Ovary (tissue), 7 donors: ENCODE measurements at regions not wholly inside any gene's neighbourhood (a gene's known extent, or its start where the extent isn't known, plus 50 kb on each side); places are given as distances from the start of the nearest gene placed in this dataset.

Source experiments
- DNase-seq, 5 donors: peaks; one replicate each; pipeline ENCODE4 v3.0.0-alpha.2; 2019 to 2020
- H3K27ac ChIP-seq, 2 donors: fragments of 200-600 bp; one replicate each; pipeline versions ENCODE4 v1.5.1 to v1.8.0; 2019 to 2022
- H3K27me3 ChIP-seq: fragments of 200-600 bp; one replicate; pipeline ENCODE4 v1.8.0; 2022
- H3K36me3 ChIP-seq: fragments of 200-600 bp; sonication (generic); one replicate; pipeline ENCODE4 v1.5.1; 2019
- H3K4me1 ChIP-seq: one replicate; pipeline ENCODE4 v1.8.1; 2013; ENCODE audit warnings: mild to moderate bottlenecking, moderate library complexity; ENCODE audit not compliant: insufficient read depth
- H3K4me3 ChIP-seq: fragments of 200-600 bp; sonication (generic); one replicate; pipeline ENCODE4 v1.5.1; 2017
- H3K9me3 ChIP-seq, 2 donors: fragments of 200-600 bp in 1 of 2; sonication (generic) in 1 of 2; one replicate each; pipeline versions ENCODE4 v1.5.1 to v1.8.1; 2013 to 2019; ENCODE audit warnings: mild to moderate bottlenecking in 1 of 2, moderate library complexity in 1 of 2
- EP300 ChIP-seq: sonication (generic); formaldehyde crosslinking; IDR thresholded peaks from one replicate; pipeline ENCODE4 v1.6.1; 2017; ENCODE audit warnings: antibody characterized with exemption
- POLR2A ChIP-seq: fragments of 450-650 bp; IDR thresholded peaks from one replicate; pipeline ENCODE4 v1.6.1; 2017; ENCODE audit warnings: antibody characterized with exemption, mild to moderate bottlenecking, moderate library complexity
- WGBS, 3 donors: extraction: QIAGEN DNeasy Blood & Tissue Kit in 1 of 3; methylation state at CpG; one replicate each; pipeline versions ENCODE4 v1.1.5 to v1.1.7; 2013 to 2017; 5-methylcytosine and 5-hydroxymethylcytosine counted together
- intact Hi-C, 4 donors: fragments of 100-400 bp; cut with DNase I; formaldehyde crosslinking; loops; one replicate each; pipeline versions ENCODE4 v1.11.0 to v1.15.1; 2022 to 2023
- TF ChIP-seq, protein P1 (sequence below), 3 donors: fragments of 450-650 bp in 2 of 3; fragments of 200-600 bp in 1 of 3; IDR thresholded peaks; one replicate each; pipeline versions ENCODE4 v1.5.1 to v1.8.0; 2016 to 2022; ENCODE audit warnings: antibody characterized with exemption in 3 of 3, mild to moderate bottlenecking in 1 of 3
- donor health status: DM: no; HTN: no; CAD: no; lungs with moderate emphysema.
- donor health status: DM: no; HTN: no; CAD: no.
- donor health status: Bipolar disorder and iron deficiency.
- donor health status: DM: no; HTN: no; CAD: no.
- donor health status: DM: yes; HTN: yes; CAD: no.

DNA sequence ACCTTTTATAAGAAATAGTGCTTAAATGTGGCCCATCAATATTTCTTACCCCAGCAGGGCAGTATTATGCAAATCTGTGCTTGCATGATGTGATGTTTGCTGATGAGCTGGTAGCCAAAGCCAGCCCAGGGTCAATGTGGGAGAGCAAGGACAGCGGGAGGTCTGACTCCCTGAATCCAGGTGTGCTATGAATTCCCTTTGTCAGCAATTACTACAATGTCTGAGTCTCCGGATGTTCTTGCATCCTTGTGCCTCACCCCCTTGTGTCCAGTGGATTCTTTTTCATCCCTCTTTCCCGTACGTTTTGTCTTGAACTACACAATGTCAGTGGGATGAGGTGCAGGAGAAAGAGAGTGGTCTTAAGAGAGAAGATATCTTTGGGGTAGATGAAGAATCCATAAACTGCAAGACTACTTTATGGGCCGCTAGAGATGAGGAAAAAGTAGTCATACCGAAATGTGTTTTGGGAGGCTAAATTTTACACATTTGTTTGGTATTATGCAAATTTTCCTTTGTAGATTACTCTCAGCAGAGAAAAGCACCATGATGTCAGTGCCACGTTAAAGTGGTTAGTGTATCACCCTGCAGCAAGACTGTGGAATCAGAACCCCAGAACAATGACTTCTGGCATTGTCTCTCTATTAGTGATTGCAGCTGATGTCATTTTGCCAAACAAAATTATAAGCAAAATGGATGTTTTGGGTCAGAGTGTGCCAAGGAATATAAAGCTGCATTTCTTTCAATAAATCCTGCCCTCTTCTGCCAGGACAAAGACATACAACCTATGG lies 53.5 kb upstream of the TSHZ3 start:
- no peaks in the 10 kb centered on the region for H3K9me3 ChIP-seq
- WGBS, 3 donors: 67 to 85% (median 74%) methylated on average over 7 of the region's 7 CpGs
- intact Hi-C loops: no loop called here

DNA sequence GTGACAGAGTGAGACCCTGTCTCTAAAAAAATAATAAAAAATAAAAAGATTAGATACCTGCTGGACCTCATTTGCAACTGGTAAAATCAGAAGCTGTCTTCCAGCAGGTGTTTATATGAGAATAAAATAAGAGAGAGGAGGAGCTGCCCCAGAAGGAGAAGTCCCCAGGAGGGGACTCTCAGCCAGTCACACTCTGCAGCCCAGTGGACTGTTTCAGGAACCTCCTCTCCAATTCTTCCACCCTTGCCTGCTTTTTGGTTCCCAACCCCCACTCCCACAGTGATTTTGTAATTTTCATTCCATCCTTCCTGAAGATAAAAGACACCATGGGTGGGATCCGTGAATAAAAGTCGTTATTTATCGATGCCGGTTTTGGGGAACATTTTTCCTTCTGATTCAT lies 56.9 kb upstream of the TSHZ3 start:
- intact Hi-C loops: no loop called here
- WGBS, 3 donors: 83 to 87% (median 83%) methylated on average over 4 of the region's 4 CpGs
- no peak for TF ChIP-seq POLR2A
- no peak for TF ChIP-seq EP300
- Histone ChIP-seq H3K36me3 (no peaks in the 10 kb centered on the region), H3K27me3 (no peaks in the 10 kb centered on the region), H3K4me1 (peaks cover 3% of the 10 kb centered on the region), H3K27ac (no peak overlapping the region), H3K9me3 (no peaks in the 10 kb centered on the region), H3K4me3 (no peak overlapping the region)
- DNase-seq: no peak

More for the DNA sequence above, 53.5 kb upstream of the TSHZ3 start:
- peaks cover 3% of the 10 kb centered on the region for H3K4me1 ChIP-seq
- H3K36me3 ChIP-seq: no peaks in the 10 kb centered on the region
- H3K27me3 ChIP-seq: no peaks in the 10 kb centered on the region
- H3K27ac ChIP-seq: no peak overlapping the region
- TF ChIP-seq EP300: no peak
- TF ChIP-seq POLR2A: no peak
- TF ChIP-seq, protein P1, sequence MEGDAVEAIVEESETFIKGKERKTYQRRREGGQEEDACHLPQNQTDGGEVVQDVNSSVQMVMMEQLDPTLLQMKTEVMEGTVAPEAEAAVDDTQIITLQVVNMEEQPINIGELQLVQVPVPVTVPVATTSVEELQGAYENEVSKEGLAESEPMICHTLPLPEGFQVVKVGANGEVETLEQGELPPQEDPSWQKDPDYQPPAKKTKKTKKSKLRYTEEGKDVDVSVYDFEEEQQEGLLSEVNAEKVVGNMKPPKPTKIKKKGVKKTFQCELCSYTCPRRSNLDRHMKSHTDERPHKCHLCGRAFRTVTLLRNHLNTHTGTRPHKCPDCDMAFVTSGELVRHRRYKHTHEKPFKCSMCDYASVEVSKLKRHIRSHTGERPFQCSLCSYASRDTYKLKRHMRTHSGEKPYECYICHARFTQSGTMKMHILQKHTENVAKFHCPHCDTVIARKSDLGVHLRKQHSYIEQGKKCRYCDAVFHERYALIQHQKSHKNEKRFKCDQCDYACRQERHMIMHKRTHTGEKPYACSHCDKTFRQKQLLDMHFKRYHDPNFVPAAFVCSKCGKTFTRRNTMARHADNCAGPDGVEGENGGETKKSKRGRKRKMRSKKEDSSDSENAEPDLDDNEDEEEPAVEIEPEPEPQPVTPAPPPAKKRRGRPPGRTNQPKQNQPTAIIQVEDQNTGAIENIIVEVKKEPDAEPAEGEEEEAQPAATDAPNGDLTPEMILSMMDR (IDR thresholded peaks at IDR 0.05): no peak
- no peak overlapping the region for H3K4me3 ChIP-seq
- DNase-seq: no peak

DNA sequence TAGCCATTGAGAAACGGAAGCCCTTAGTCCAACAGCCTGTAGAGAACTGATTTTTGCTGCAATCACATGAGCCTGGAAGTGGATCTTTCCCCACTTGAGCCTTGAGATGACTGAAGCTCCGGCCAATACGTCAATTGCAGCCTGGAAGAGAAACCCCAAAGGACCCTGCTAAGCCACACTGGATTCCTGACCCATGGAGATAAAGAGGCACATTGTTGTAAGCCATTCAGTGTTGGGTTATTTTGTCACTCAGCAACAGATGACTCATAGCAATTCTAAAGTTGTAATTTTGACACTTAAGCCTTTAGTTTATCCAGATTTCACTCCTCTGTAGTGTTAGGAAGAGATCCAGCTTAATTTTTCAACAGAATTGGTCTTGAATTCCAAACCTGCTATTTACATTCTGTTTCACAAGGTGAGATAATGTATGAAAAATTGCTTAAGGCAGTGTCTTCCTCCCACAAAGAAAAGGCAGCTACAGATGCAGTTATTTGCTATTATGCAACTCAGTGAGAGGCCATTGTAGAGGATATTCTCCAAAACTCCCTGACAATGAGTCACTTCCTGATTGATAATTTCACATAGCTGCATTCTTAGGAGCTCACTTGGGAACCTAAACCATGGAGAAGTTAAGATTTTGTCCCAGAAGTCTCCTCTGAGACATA lies 59.4 kb upstream of the TSHZ3 start:
- H3K27me3 ChIP-seq: no peaks in the 10 kb centered on the region
- H3K27ac ChIP-seq: no peak overlapping the region
- intact Hi-C loops: no loop called here
- 33 to 61% (median 48%) methylated on average over 3 of the region's 3 CpGs for WGBS, 3 donors
- TF ChIP-seq, protein P1 (IDR thresholded peaks at IDR 0.05): no peak
- no peak for TF ChIP-seq EP300
- TF ChIP-seq POLR2A: no peak
- peak in 1 of 5 donors; percentile 44 for DNase-seq
- H3K4me1 ChIP-seq: peaks cover 3% of the 10 kb centered on the region
- H3K9me3 ChIP-seq: no peaks in the 10 kb centered on the region
- no peak overlapping the region for H3K4me3 ChIP-seq
- no peaks in the 10 kb centered on the region for H3K36me3 ChIP-seq

DNA sequence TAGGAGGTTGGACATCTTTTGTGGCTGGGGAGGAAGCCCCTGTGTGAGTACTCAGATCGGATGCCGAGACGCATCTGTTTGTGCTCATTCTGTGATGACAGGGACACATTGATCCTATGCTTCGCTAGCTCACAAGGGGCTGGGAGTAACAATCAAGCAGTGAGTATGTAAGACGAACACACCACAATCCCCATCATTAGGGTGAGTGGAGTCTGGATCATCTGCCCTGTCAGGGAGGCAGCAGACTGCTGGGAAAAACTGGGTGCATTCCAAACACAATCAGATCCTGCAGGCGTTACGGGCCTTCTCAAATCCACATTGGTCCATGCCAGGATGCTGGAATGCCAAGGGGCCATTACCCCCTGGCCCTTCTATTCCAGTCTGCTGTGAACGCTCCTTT lies 64.1 kb upstream of the TSHZ3 start:
- DNase-seq: no peak
- intact Hi-C loops: no loop called here
- H3K9me3 ChIP-seq: no peaks in the 10 kb centered on the region
- no peak overlapping the region for H3K27ac ChIP-seq
- H3K4me1 ChIP-seq: peaks cover 1% of the 10 kb centered on the region
- no peak overlapping the region for H3K4me3 ChIP-seq
- TF ChIP-seq POLR2A (no peak), EP300 (no peak)
- TF ChIP-seq, protein P1 (IDR thresholded peaks at IDR 0.05): no peak
- no peaks in the 10 kb centered on the region for H3K27me3 ChIP-seq
- 81 to 92% (median 88%) methylated on average over 8 of the region's 8 CpGs for WGBS, 3 donors
- no peaks in the 10 kb centered on the region for H3K36me3 ChIP-seq

DNA sequence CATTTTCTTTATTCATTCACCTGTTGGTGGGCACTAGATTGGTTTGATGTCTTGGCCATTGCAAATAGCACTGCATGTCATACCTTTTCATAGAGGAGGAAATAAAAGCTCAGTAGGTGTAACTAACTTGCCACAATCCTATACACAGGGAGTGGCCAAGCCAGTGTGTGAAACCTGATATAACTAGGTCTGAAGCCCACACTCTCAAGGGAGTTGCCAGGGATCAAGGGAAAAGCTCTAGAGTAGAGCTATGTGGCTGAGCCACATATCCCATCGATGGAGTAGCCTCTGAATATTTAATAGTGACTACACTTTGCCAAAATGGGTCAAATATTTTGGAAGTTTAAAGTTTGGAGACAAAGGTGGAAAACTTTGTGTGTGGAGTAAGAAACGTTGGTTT lies 66.1 kb upstream of the TSHZ3 start:
- Histone ChIP-seq H3K4me3 (no peak overlapping the region), H3K4me1 (no peaks in the 10 kb centered on the region), H3K27ac (no peak overlapping the region), H3K27me3 (no peaks in the 10 kb centered on the region), H3K36me3 (no peaks in the 10 kb centered on the region), H3K9me3 (no peaks in the 10 kb centered on the region)
- WGBS, 3 donors: 54 to 61% (median 57%) methylated on average over 2 of the region's 2 CpGs
- TF ChIP-seq, protein P1 (IDR thresholded peaks at IDR 0.05): no peak
- TF ChIP-seq EP300 (no peak), POLR2A (no peak)
- intact Hi-C loops: no loop called here
- DNase-seq: no peak
